ENCODE measurements at regions not wholly inside any gene's neighbourhood (a gene's known extent, or its start where the extent isn't known, plus 50 kb on each side); places are given as distances from the start of the nearest gene placed in this dataset.

- intact Hi-C loops (cut with DNase I; ENCODE audit: low total_unique reads): no loop called here
- H3K4me3 ChIP-seq: no peak overlapping the region
- H3K27ac ChIP-seq: no peak overlapping the region
- DNase-seq: no peak
- H3K9me3 ChIP-seq: no peaks in the 10 kb centered on the region
- TF ChIP-seq CTCF (IDR thresholded peaks at IDR 0.05 in 8 of 11, conservative IDR thresholded peaks at IDR 0.05 in 3 of 11) (no peak), POLR2AphosphoS5 (IDR thresholded peaks at IDR 0.05) (no peak), POLR2A (IDR thresholded peaks at IDR 0.05) (no peak)
- no peaks in the 10 kb centered on the region for H3K36me3 ChIP-seq
- H3K4me1 ChIP-seq: no peaks in the 10 kb centered on the region
- WGBS, 5 donors: 79 to 90% (median 85%) methylated on average over 3 of the region's 3 CpGs
- H3K27me3 ChIP-seq (replicated peaks in 1 of 7): no peaks in the 10 kb centered on the region
These were observed 116.8 kb upstream of the AGA start for GRCh38 chr4:177558995-177559394.

- H3K27me3 ChIP-seq (replicated peaks in 1 of 7): no peaks in the 10 kb centered on the region
- no peak overlapping the region for H3K4me3 ChIP-seq
- H3K9me3 ChIP-seq: no peaks in the 10 kb centered on the region
- H3K4me1 ChIP-seq: no peaks in the 10 kb centered on the region
- no peak for DNase-seq
- TF ChIP-seq CTCF (IDR thresholded peaks at IDR 0.05 in 8 of 11, conservative IDR thresholded peaks at IDR 0.05 in 3 of 11): no peak
- no peak for TF ChIP-seq POLR2AphosphoS5 (IDR thresholded peaks at IDR 0.05)
- TF ChIP-seq POLR2A (IDR thresholded peaks at IDR 0.05): no peak
- no peaks in the 10 kb centered on the region for H3K36me3 ChIP-seq
- no peak overlapping the region for H3K27ac ChIP-seq
- intact Hi-C loops (cut with DNase I; ENCODE audit: low total_unique reads): no loop called here
- 88 to 94% (median 91%) methylated on average over 4 of the region's 4 CpGs for WGBS, 5 donors
These were observed 119.9 kb upstream of the AGA start for GRCh38 chr4:177562163-177562562.

GRCh38 chr4:177562859-177563258, 120.6 kb upstream of the AGA start:
- 85 to 98% (median 92%) methylated on average over 1 of the region's 1 CpG for WGBS, 5 donors
- TF ChIP-seq POLR2AphosphoS5 (IDR thresholded peaks at IDR 0.05) (no peak), POLR2A (IDR thresholded peaks at IDR 0.05) (no peak), CTCF (IDR thresholded peaks at IDR 0.05 in 8 of 11, conservative IDR thresholded peaks at IDR 0.05 in 3 of 11) (no peak)
- Histone ChIP-seq H3K27me3 (replicated peaks in 1 of 7) (no peaks in the 10 kb centered on the region), H3K4me3 (no peak overlapping the region), H3K4me1 (no peaks in the 10 kb centered on the region), H3K27ac (no peak overlapping the region), H3K9me3 (no peaks in the 10 kb centered on the region), H3K36me3 (no peaks in the 10 kb centered on the region)
- intact Hi-C loops (cut with DNase I; ENCODE audit: low total_unique reads): no loop called here
- no peak for DNase-seq

GRCh38 chr4:177566691-177567090, 124.5 kb upstream of the AGA start:
- no peaks in the 10 kb centered on the region for H3K4me1 ChIP-seq
- no peaks in the 10 kb centered on the region for H3K27me3 ChIP-seq (replicated peaks in 1 of 7)
- no peak for DNase-seq
- H3K27ac ChIP-seq: no peak overlapping the region
- H3K36me3 ChIP-seq: no peaks in the 10 kb centered on the region
- H3K9me3 ChIP-seq: no peaks in the 10 kb centered on the region
- intact Hi-C loops (cut with DNase I; ENCODE audit: low total_unique reads): no loop called here
- 64 to 72% (median 68%) methylated on average over 5 of the region's 5 CpGs for WGBS, 5 donors
- H3K4me3 ChIP-seq: no peak overlapping the region
- TF ChIP-seq POLR2AphosphoS5 (IDR thresholded peaks at IDR 0.05): no peak
- TF ChIP-seq POLR2A (IDR thresholded peaks at IDR 0.05): no peak

GRCh38 chr4:177568931-177569330, 126.7 kb upstream of the AGA start:
- 90 to 95% (median 93%) methylated on average over 3 of the region's 3 CpGs for WGBS, 5 donors
- no peak overlapping the region for H3K4me3 ChIP-seq
- no peaks in the 10 kb centered on the region for H3K36me3 ChIP-seq
- no peaks in the 10 kb centered on the region for H3K9me3 ChIP-seq
- no peak overlapping the region for H3K27ac ChIP-seq
- intact Hi-C loops (cut with DNase I; ENCODE audit: low total_unique reads): no loop called here
- no peaks in the 10 kb centered on the region for H3K27me3 ChIP-seq (replicated peaks in 1 of 7)
- DNase-seq: no peak
- TF ChIP-seq POLR2A (IDR thresholded peaks at IDR 0.05) (no peak), CTCF (IDR thresholded peaks at IDR 0.05 in 8 of 11, conservative IDR thresholded peaks at IDR 0.05 in 3 of 11) (no peak), POLR2AphosphoS5 (IDR thresholded peaks at IDR 0.05) (no peak)
- H3K4me1 ChIP-seq: no peaks in the 10 kb centered on the region
